HG02759 (cell line): ENCODE measurements at regions not wholly inside any gene's neighbourhood (a gene's known extent, or its start where the extent isn't known, plus 50 kb on each side); places are given as distances from the start of the nearest gene placed in this dataset.
A peak's percentile ranks its signal among the peaks of the same experiment; 100 is the strongest.
"Not testable (repeated sequence)": the region's sequence is repeated elsewhere in the genome, so short reads cannot be mapped to it uniquely, and the experiment has no call there.

Experiments used
- ATAC-seq: cut with Tn5 transposase; IDR thresholded peaks from one replicate; pipeline ENCODE4 v1.9.1; 2021; ENCODE audit warnings: mild to moderate bottlenecking, moderate library complexity; ENCODE audit not compliant: unreplicated experiment

DNA sequence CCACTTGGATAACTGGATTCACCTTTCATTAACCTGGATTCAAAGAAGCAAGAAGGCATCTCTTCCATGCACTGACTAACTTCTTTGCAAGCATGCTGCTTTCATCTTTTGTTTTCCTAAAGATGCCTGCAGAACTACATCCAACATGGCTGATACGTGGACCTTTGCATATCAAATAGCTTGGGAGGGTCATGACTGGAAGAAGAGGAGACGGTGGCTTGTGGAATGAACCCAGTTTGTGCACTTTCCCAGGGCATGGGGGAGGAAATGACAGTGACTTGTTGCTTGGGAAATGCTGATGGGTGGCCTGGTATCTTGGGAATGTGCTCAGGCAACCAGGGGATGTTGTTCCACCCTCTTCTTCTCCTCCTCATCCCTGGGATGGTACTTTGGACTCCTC is 133.4 kb downstream of the TRIM43 start:
- ATAC-seq = not testable (repeated sequence)

DNA sequence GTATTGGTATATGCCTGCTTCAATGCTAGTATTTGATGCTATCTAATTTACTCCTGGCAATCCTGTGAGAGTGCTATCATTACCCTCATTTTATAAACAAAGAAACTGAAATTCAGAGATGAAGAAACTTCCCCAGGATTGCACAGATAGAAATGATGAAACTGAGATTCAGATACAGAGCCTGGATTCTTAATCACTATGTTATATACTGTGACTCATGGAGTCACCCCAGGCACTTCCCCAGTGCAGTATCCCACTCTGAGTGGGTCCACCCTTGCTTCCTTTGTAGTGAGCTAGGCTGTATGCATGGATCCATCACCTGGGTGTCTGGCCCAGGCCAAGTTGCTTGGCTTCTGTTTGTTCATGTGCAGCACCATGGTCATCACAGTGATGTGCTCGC is 133.9 kb downstream of the TRIM43 start:
- ATAC-seq = not testable (repeated sequence)

DNA sequence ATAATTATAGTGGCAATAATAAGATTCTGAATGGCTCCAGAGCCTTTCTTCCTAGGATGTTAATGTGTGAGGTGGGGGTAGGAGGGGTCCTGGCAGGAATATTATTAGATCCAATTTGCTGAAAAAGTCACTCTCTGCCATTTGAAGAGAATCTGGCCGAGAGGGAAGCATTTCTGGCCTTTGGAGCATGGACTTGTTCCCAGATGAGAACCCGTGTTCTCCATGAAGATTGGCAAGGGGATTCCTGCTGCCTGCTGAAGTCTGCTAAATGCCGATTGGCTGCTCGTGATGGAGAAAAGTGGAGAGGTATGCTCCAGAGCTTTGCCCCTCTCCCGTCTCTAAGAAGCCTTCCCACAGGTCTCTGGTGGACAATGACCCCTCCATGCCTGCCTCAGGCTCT is 135.6 kb downstream of the TRIM43 start:
- not testable (repeated sequence) for ATAC-seq

DNA sequence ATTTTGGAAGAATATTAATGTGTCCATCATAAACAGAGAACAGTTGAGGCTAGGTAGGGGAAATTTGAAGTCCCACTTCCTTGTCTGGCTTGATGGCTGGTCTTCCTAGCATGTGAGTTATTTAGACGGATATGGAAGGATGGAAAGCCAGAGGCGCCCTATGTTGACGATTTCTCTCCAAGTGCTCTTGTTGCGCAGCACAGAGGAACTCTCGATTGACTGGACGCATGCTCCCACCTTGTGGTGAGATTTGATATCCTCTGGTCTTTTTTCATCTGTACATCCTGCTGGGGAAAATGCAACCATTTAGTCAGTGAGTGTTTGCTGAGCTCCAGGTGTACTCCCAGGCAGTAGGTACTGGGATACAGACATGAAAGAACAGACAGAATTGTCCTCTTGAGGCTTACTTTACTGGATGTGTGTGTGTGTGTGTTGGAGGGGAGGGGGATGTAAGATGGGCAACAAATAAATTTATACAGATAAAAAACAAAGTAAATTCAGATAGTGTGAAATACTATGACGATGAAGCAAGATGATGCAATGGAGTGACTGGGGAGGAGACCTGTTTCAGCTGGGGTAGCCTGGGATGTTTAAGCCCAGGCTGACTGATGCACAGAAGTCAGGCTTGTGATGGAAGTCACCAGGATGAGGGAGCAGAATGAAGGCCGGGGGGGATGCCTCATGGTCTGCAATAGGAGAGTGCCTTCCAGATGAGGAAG is 137.2 kb downstream of the TRIM43 start:
- ATAC-seq = peak; percentile 57

DNA sequence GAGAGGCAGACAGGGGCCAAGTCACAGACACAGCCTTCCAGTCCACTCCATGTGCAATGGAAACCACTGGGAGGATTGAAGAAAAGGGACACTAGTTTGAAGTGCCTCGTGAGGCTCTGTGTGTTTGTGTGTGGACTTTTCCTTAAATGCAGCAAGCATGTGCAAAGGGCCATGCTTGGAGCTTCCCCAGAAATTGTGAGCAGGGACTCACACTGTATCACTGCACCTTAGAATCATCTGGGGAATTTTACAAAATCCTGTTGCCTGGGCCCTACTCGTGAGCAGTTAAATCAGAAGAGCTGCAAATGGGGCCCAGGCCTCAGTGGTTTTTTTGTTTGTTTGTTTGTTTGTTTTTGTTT is 137.8 kb downstream of the TRIM43 start:
- ATAC-seq = no peak

DNA sequence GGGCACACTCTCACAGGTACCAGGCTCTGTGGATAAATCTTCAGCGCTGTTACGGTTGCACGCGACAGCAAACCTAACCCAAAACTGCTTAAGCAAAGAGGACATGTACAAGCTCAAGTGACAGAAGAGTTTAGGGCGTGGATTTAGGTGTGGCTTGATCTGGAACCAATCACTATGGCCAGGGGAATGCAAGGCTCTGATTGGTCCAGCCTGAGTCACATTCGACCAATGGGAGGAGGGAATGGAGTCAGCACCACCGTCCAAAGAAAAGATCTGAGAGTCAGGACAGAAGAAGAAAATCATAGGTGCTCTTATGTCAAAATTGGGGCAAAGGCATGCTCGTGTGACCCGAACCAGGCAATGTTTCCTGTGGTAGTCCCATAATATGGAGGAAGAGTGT is 139.0 kb downstream of the TRIM43 start:
- ATAC-seq = no peak

DNA sequence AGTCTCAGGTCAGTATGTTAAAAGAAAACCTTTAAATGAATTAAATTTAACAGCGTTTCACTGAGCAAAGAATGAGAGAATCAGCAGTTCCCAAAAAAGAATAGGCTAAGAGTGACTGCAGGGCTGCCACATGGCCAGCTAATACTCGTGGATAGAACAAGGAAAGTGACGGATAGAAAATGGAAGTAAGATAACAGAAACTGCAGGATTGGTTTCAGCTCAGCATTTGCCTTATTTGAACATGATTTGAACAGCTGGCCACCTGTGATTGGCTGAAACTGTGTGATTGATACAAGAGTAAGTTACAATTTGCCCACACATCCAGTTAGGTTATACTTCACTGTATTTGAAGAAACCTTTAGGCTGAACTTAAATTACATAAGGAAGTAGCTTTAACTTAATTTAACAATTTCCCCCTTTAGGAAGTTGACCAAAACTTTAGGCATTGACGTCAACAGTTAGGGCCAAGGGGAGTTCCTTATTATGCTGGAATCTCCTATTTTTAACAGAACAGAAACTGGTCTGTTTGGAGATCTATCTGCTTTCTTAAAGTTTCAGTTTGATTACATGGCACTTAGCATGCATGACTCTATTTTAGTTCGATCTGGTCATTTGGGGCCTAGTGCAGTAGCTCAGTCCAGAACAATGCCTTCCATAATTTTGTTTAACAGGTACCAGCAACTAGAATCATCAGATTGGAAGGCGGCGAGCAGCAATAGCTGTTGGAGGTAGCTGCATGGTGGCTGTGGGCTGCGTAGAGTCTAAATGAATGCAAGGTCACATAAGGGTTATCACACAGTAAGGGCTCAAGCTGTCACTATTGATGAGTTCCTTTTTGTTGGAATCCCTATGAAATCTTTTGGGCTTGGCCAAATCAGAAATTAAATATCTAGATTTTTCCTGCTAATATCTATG is 143.4 kb downstream of the TRIM43 start:
- no peak for ATAC-seq

DNA sequence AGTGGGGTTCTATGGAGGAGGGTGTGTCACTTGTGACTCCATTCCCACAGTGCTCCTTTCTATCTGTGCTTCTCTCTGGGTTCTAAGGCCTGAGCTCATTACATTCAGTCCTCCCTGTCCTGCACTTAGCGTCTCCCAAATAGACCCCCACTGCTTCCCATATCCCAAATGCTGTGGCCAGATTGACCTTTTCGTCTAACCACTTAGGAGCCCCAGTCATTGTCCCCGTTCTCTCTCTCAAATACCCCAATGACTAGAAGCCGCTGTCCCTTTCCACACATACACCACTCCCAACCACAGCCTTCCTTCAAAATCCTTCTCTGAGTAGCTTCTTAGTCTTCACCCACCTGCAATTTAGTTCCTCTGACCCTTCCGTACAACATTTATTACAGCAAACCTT is 146.5 kb downstream of the TRIM43 start:
- ATAC-seq = no peak

DNA sequence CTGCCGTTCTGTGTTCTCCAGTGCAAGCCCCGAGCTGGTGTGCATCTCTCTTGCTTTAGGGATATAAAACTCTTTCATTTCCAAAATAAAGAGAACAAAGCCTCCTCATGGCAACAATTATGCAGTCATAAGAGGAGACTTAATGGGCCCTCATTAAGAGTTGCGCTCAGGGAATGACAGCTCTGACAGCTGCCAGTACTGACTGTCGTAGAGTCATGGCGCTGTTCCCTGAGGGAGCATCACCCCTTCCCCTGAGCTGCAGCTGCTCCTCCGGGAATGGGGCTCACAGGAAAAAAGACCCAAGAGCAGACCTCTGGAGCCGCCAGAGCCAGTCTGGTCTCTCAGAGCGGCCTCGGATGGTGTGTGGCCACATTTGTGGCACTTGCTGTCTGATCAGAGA is 160.3 kb downstream of the TRIM43 start:
- not testable (repeated sequence) for ATAC-seq

DNA sequence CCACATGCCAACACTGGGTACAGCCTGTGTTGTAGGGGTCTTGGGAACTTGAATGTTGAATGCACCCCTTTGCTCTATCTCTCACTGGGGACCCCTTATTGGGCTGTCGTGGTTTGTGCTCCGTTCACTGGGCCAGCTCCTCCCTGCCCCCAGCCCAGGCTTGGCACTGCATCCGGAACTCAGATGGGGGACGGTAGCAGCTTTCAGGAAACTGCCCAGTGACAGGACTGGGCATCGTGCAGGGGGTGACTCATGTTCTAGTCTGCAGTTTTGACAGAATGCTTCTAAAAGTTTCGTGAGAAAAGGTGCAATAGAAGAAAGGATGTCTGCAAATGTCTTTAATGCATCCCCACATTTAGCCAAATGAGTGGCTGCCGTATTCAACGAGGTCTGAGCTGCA is 162.0 kb downstream of the TRIM43 start:
- ATAC-seq = not testable (repeated sequence)

DNA sequence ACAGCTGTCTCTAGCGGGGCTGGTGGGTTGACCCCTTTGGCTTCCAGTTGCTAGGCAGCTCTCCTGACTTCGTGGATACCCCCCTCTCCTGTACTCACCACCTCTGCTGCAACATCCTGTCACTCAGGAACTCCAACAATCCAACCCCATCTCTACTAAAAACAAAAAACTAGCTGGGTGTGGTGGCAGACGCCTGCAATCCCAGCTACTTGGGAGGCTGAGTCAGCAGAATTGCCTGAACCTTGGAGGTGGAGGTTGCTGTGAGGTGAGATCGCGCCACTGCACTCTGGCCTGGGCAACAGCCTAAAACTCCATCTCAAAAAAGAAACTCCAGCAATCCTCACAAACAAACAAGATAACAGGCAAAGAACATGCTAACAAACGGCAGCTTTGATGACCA is 162.4 kb downstream of the TRIM43 start:
- not testable (repeated sequence) for ATAC-seq

DNA sequence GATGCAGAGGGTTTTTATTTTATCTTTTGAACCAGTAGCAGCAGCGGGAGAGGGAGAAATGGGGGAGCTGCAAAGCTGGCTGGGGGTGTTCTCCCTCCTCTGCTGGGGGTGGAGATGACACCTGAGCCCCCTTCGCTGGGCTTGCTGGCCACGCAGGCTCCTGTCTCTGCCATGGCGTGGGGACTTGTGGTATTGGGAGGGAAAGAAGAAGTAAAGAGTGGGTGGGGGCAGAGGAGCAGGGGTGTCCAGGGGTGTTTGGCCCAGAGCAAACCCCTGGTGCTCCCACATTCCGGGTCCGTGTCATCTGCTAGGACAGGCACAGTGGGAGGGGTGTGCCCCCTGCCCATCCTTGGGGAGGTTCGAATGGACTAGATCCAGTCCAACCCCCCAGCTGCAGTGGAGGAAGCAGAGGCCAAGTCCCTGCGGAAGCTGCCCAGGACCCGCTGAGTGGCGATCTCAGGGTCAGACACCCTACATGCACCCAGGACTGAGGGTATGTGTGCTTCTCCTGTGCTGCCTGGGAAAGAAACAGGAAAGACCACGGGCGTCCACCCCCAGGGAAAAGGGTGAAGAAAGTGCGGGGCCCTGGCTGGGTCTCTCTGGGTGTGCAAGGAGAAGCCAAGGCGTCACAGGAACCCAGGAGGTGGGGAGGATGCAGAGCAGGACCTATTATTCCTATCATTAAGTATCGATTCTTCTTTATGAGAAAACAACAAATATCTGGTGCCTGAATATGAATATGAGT is 163.2 kb downstream of the TRIM43 start:
- not testable (repeated sequence) for ATAC-seq

DNA sequence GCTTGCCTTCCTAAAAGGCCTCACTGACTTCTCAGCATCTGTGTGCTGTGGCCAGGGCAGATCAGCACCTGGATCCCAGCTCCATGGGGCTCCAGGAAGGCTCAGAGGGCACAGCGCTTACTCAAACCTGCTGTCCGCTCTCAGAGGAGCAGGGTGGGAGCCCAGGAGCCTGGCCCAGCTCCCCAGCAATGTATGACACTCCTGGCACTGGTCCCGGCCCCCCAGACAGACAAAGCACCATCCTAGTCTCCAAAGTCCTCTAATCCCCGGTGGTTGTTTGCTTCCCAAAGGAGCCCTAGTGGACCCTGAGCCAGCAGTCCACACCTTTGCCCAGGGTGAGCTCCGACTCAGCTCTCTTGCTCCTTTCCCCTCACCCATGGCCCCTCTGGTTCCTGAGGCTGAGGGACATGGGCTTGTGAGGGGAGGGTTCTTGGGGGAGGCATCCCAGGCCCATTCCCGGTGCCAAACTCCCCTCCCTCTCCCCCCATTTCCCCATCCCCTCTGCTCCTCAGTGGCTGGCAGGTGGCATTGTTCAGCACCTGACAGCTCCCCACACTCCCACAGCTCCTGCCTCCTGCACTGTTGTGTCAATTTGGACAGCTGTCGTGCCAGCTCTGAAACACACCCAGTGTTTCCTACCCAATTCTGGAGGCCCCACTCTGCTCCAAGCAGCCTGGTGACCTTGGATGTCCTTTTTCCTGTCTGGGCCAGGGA is 164.3 kb downstream of the TRIM43 start:
- ATAC-seq = not testable (repeated sequence)

DNA sequence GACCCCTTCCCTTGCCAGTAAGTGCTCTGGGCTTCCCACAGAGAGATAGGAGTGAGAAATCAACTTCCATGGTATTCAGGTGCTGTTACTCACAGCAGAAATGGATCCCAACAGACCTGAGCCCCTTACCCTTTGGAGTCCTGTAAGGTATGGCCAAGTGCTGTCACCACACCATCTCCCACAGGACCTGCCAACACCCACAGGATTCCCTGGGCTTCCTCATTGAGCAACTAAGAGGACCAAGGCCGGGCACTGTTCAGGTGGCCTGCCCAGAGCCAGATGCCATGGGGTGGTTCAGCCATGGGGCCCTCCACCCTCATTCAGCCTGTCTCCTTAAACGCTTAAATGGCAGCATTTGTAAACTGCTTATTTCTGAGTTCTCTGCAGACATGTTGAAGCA is 166.2 kb downstream of the TRIM43 start:
- ATAC-seq = no peak

DNA sequence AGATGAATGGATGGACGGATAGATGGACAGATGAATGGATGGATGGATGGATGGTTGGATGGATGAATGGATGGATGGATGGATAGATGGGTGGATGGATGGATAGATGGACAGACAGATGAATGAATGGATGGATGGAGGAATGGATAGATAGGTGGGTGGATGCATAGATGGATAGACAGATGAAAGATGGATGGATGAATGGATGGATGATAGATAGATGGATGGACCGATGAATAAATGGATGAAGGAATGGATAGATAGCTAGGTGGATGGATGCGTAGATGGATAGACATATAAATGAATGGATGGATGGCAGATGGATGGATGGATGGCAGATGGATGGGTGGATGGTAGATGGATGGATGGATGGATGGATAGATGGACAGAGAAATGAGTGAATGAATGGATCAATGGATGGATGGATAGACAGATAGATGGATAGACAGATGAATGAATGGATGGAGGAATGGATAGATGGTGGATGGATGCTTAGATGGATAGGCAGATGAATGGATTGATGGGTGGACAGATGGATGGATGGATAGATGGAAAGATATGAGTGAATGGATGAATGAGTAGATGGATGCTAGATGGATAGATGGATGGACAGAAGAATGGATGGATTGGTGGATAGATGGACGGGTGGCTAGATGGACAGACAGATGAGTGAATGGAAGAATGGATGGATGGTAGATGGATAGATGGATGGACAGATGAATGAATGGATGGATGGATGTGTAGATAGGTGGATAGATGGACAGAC is 167.9 kb downstream of the TRIM43 start:
- no peak for ATAC-seq

DNA sequence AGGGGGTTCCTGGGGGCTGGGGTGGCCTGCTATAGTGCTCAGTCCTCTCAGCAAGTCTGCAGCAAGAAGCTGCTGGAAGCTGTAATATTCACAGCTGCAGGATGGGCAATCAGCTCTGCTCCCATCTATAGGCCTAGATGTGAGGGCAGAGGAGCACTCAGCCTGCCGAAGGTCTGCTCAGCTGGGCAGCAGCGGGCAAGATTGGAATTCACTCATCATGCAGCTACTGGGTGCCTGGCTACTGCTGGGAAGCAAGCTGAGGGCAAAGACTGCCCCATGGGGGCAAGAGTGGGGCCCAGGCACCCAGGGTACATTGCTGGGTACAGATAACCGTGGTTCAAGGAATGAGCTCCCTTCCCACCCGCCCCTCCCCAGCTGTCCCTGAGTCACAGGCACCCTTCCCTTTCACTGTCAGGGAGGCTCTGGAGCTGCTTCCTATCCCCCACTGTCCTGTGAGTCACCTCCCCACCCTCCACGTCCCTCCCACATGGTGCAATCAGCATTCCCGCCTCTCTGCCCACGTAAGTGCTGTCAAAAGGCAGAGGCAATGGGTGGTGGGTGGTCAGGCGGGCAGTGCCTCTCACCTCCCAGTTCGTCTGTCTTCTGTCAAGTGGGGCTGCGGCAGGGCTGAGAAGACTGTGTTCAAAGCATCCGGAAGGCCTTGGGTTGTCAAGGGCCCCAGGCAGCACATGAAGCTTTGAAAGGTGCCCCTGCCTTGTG is 169.2 kb downstream of the TRIM43 start:
- no peak for ATAC-seq

DNA sequence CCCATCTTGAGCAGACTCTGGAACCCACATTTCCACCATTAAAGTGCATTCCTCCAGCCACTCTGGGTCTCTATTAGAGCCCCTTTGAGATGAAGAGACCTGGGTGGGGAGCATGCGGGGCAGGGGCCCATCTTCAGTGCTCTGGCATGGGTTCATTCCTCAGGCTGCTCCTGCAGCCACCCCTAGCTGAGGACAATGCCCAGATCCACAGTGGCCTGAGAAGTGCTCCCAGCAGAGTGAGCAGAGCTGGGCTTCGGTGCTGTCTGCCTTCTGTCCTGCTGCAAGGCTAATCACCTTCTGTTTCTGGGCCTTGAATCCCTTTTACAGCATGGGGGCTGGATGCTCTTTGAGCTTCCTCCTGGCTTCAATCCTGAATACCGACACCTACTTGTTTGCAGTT is 169.8 kb downstream of the TRIM43 start:
- no peak for ATAC-seq

DNA sequence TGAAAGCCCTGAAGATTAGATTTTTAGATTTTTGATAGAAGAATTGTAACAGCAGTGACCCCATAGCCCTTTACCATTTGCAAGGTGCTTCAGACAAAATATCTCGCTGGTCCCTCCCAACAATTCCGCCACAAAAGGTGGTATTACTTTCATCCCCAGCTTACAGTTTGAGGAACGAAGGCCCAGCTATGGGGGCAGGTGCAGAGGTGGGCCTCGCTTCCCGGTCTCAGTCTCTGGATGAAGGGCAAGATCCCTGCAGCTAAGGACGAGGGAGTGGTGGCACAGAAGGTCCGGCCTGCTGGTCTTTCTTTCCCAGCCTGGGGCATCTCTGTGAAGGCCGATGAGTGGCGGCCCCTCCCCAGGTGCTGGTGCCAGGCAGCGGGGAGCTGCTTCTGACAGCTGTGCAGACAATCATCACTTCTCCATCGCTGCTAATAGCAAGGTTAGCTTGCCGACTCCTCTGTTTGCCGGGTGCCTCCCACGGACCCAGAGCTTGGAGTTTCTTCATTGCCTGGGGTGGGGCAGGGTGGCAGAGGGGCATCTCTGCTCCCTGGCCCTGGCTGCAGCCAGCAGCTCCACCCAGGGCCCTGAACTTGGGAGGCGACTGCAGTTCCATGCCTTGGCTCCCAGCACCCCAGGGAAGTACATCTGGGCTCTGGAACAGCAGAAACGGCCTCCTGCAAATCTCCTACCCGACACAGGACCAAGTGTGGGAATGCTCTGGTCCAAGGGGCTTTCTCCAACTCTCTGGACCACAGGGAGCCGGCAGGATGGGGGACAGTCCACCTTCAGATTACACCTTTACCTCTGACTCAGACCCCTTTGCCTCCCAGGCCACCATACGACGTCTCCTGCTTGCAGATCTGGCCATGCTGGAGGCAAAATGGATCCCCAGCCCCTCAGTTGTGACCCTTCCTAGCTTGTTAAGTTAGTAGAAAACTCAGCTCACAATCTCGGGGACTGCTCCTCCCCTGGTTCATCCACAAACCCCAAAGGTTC is 170.5 kb downstream of the TRIM43 start:
- not testable (repeated sequence) for ATAC-seq
